ENCODE measurements at regions not wholly inside any gene's neighbourhood (a gene's known extent, or its start where the extent isn't known, plus 50 kb on each side); places are given as distances from the start of the nearest gene placed in this dataset.
"Not testable (repeated sequence)": the region's sequence is repeated elsewhere in the genome, so short reads cannot be mapped to it uniquely, and the experiment has no call there.

- not testable (repeated sequence) for H3K4me1 ChIP-seq (ENCODE audit: control insufficient read depth in 2 of 2, insufficient read depth in 2 of 2, low read length in 2 of 2); H3K9me3 ChIP-seq (ENCODE audit: control insufficient read depth in 2 of 2, insufficient read depth in 1 of 2, low read length in 1 of 2); H3K27me3 ChIP-seq (ENCODE audit: control insufficient read depth in 2 of 2, insufficient read depth in 1 of 2, low read length in 1 of 2)
These were observed 116.1 kb upstream of the GJE1 start for GRCh38 chr6:142016666-142017065.

DNA sequence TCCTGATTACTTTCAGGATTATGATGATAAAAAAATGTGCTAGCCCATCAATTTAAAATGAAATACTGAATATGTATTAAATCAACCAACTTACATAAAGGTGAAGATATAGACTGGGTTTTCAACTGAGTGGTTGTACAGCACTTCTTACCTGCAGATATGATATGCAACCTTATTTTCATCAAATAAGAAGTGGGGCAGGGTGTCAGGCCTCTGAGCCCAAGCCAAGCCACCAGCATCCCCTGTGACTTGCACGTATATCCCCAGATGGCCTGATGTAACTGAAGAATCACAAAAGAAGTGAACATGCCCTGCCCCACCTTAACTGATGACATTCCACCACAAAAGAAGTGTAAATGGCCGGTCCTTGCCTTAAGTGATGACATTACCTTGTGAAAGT, 117.3 kb upstream of the GJE1 start:
- DNase-seq (ENCODE audit: low read depth in 6 of 9, low spot score in 9 of 9); H3K9me3 ChIP-seq (ENCODE audit: control insufficient read depth in 2 of 2, insufficient read depth in 1 of 2, low read length in 1 of 2); H3K27me3 ChIP-seq (ENCODE audit: control insufficient read depth in 2 of 2, insufficient read depth in 1 of 2, low read length in 1 of 2); H3K4me1 ChIP-seq (ENCODE audit: control insufficient read depth in 2 of 2, insufficient read depth in 2 of 2, low read length in 2 of 2); H3K36me3 ChIP-seq (ENCODE audit: control insufficient read depth in 2 of 2, insufficient read depth in 2 of 2, low read length in 1 of 2); H3K27ac ChIP-seq (ENCODE audit: low read depth in 1 of 2, low read length in 1 of 2); H3K4me3 ChIP-seq (ENCODE audit: low read length in 2 of 2): not testable (repeated sequence)
- 55% methylated on average over 2 of the region's 2 CpGs for WGBS

More at GRCh38 chr6:142016666-142017065, 116.1 kb upstream of the GJE1 start:
- H3K36me3 ChIP-seq (ENCODE audit: control insufficient read depth in 2 of 2, insufficient read depth in 2 of 2, low read length in 1 of 2); H3K4me3 ChIP-seq (ENCODE audit: low read length in 2 of 2); DNase-seq (ENCODE audit: low read depth in 6 of 9, low spot score in 9 of 9); H3K27ac ChIP-seq (ENCODE audit: low read depth in 1 of 2, low read length in 1 of 2): not testable (repeated sequence)
- WGBS: 89% methylated on average over 4 of the region's 5 CpGs

- no peaks in the 10 kb centered on the region for H3K9me3 ChIP-seq (ENCODE audit: control insufficient read depth in 2 of 2, insufficient read depth in 1 of 2, low read length in 1 of 2)
- no peak for DNase-seq (ENCODE audit: low read depth in 6 of 9, low spot score in 9 of 9)
- H3K27me3 ChIP-seq (ENCODE audit: control insufficient read depth in 2 of 2, insufficient read depth in 1 of 2, low read length in 1 of 2): no peaks in the 10 kb centered on the region
- H3K36me3 ChIP-seq (ENCODE audit: control insufficient read depth in 2 of 2, insufficient read depth in 2 of 2, low read length in 1 of 2): no peaks in the 10 kb centered on the region
- H3K4me1 ChIP-seq (ENCODE audit: control insufficient read depth in 2 of 2, insufficient read depth in 2 of 2, low read length in 2 of 2): no peaks in the 10 kb centered on the region
- 29% methylated on average over 5 of the region's 5 CpGs for WGBS
- H3K27ac ChIP-seq (ENCODE audit: low read depth in 1 of 2, low read length in 1 of 2): no peak overlapping the region
- no peak overlapping the region for H3K4me3 ChIP-seq (ENCODE audit: low read length in 2 of 2)
These were observed 117.7 kb upstream of the GJE1 start for GRCh38 chr6:142015011-142015410.

DNA sequence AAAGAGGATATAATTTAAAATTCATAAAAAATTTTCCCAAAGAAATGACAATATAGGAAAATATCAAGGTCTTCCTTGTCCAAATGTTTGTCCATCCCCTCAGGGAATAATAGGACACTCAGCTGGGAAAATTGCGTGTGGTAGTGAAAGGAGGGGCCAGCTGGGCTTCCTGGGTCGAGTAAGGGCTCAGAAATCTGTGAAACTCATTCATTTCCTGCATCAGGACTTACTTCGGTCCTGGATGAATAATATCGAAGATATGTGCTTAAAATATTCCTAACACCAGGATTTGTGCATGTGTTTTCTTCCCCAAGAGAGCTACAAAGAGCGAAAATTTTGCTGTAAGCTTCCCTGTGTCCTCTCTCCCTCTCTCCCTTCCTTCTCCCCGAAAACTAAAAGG, 118.2 kb upstream of the GJE1 start:
- Histone ChIP-seq H3K27ac (ENCODE audit: low read depth in 1 of 2, low read length in 1 of 2) (no peak overlapping the region), H3K4me1 (ENCODE audit: control insufficient read depth in 2 of 2, insufficient read depth in 2 of 2, low read length in 2 of 2) (no peaks in the 10 kb centered on the region), H3K4me3 (ENCODE audit: low read length in 2 of 2) (no peak overlapping the region), H3K36me3 (ENCODE audit: control insufficient read depth in 2 of 2, insufficient read depth in 2 of 2, low read length in 1 of 2) (no peaks in the 10 kb centered on the region), H3K9me3 (ENCODE audit: control insufficient read depth in 2 of 2, insufficient read depth in 1 of 2, low read length in 1 of 2) (no peaks in the 10 kb centered on the region), H3K27me3 (ENCODE audit: control insufficient read depth in 2 of 2, insufficient read depth in 1 of 2, low read length in 1 of 2) (no peaks in the 10 kb centered on the region)
- no peak for DNase-seq (ENCODE audit: low read depth in 6 of 9, low spot score in 9 of 9)
- WGBS: 26% methylated on average over 6 of the region's 6 CpGs

GRCh38 chr6:142013875-142014495, 118.7 kb upstream of the GJE1 start:
- WGBS: 77% methylated on average over 4 of the region's 4 CpGs
- no peak overlapping the region for H3K4me3 ChIP-seq (ENCODE audit: low read length in 2 of 2)
- no peaks in the 10 kb centered on the region for H3K9me3 ChIP-seq (ENCODE audit: control insufficient read depth in 2 of 2, insufficient read depth in 1 of 2, low read length in 1 of 2)
- H3K27ac ChIP-seq (ENCODE audit: low read depth in 1 of 2, low read length in 1 of 2): no peak overlapping the region
- no peaks in the 10 kb centered on the region for H3K4me1 ChIP-seq (ENCODE audit: control insufficient read depth in 2 of 2, insufficient read depth in 2 of 2, low read length in 2 of 2)
- H3K36me3 ChIP-seq (ENCODE audit: control insufficient read depth in 2 of 2, insufficient read depth in 2 of 2, low read length in 1 of 2): no peaks in the 10 kb centered on the region
- DNase-seq (ENCODE audit: low read depth in 6 of 9, low spot score in 9 of 9): no peak
- no peaks in the 10 kb centered on the region for H3K27me3 ChIP-seq (ENCODE audit: control insufficient read depth in 2 of 2, insufficient read depth in 1 of 2, low read length in 1 of 2)

- H3K36me3 ChIP-seq (ENCODE audit: control insufficient read depth in 2 of 2, insufficient read depth in 2 of 2, low read length in 1 of 2): no peaks in the 10 kb centered on the region
- no peak for DNase-seq (ENCODE audit: low read depth in 6 of 9, low spot score in 9 of 9)
- H3K27me3 ChIP-seq (ENCODE audit: control insufficient read depth in 2 of 2, insufficient read depth in 1 of 2, low read length in 1 of 2): no peaks in the 10 kb centered on the region
- H3K4me1 ChIP-seq (ENCODE audit: control insufficient read depth in 2 of 2, insufficient read depth in 2 of 2, low read length in 2 of 2): no peaks in the 10 kb centered on the region
- no peak overlapping the region for H3K27ac ChIP-seq (ENCODE audit: low read depth in 1 of 2, low read length in 1 of 2)
- H3K4me3 ChIP-seq (ENCODE audit: low read length in 2 of 2): no peak overlapping the region
- no peaks in the 10 kb centered on the region for H3K9me3 ChIP-seq (ENCODE audit: control insufficient read depth in 2 of 2, insufficient read depth in 1 of 2, low read length in 1 of 2)
These were observed 119.4 kb upstream of the GJE1 start for GRCh38 chr6:142013287-142013686.

DNA sequence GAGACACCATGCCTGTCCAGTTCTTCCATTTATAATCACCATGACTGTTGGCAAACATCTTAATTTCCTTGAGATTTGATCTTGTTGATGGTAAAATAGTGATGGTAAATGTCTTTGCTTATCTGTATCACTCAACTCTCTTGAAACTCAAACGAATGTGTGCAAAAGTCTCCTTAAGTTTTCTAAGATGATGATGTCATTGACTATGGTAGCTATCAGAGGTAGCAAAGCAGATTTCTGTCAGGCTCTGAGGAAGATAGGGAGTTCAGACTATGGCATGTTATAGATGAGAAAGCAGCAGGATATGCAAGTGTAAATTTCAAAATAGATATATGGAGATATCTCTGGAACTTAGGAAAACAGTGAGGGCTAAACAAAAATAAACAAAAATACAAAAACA, 121.0 kb upstream of the GJE1 start:
- no peaks in the 10 kb centered on the region for H3K4me1 ChIP-seq (ENCODE audit: control insufficient read depth in 2 of 2, insufficient read depth in 2 of 2, low read length in 2 of 2)
- H3K36me3 ChIP-seq (ENCODE audit: control insufficient read depth in 2 of 2, insufficient read depth in 2 of 2, low read length in 1 of 2): no peaks in the 10 kb centered on the region
- DNase-seq (ENCODE audit: low read depth in 6 of 9, low spot score in 9 of 9): no peak
- no peaks in the 10 kb centered on the region for H3K9me3 ChIP-seq (ENCODE audit: control insufficient read depth in 2 of 2, insufficient read depth in 1 of 2, low read length in 1 of 2)
- 94% methylated on average over 1 of the region's 1 CpG for WGBS
- no peak overlapping the region for H3K27ac ChIP-seq (ENCODE audit: low read depth in 1 of 2, low read length in 1 of 2)
- no peak overlapping the region for H3K4me3 ChIP-seq (ENCODE audit: low read length in 2 of 2)
- no peaks in the 10 kb centered on the region for H3K27me3 ChIP-seq (ENCODE audit: control insufficient read depth in 2 of 2, insufficient read depth in 1 of 2, low read length in 1 of 2)

- Histone ChIP-seq H3K27me3 (ENCODE audit: control insufficient read depth in 2 of 2, insufficient read depth in 1 of 2, low read length in 1 of 2) (no peaks in the 10 kb centered on the region), H3K36me3 (ENCODE audit: control insufficient read depth in 2 of 2, insufficient read depth in 2 of 2, low read length in 1 of 2) (no peaks in the 10 kb centered on the region), H3K4me1 (ENCODE audit: control insufficient read depth in 2 of 2, insufficient read depth in 2 of 2, low read length in 2 of 2) (no peaks in the 10 kb centered on the region), H3K27ac (ENCODE audit: low read depth in 1 of 2, low read length in 1 of 2) (no peak overlapping the region), H3K4me3 (ENCODE audit: low read length in 2 of 2) (no peak overlapping the region), H3K9me3 (ENCODE audit: control insufficient read depth in 2 of 2, insufficient read depth in 1 of 2, low read length in 1 of 2) (no peaks in the 10 kb centered on the region)
- DNase-seq (ENCODE audit: low read depth in 6 of 9, low spot score in 9 of 9): no peak
These were observed 121.6 kb upstream of the GJE1 start for GRCh38 chr6:142011156-142011555.

DNA sequence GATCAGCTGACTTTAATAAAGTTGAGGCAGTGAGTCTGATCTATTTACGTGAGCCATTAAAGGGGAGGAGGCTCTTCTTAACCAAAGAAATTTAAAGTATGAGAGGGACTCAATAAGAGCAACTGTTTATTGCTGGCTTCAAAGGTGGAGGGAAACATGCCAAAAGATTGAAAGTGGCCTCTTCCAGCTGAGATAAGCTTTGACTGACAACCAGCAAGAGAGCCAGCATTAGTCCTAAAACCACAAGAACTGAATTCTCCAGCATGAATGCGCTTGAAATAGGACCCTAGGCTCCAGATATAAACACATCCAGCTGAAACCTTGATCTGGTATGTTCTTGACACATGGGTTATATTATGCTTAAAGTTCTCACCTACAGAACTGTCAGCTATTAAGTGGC, 123.1 kb upstream of the GJE1 start:
- WGBS: 75% methylated on average over 2 of the region's 2 CpGs
- Histone ChIP-seq H3K4me3 (ENCODE audit: low read length in 2 of 2) (no peak overlapping the region), H3K27me3 (ENCODE audit: control insufficient read depth in 2 of 2, insufficient read depth in 1 of 2, low read length in 1 of 2) (no peaks in the 10 kb centered on the region), H3K36me3 (ENCODE audit: control insufficient read depth in 2 of 2, insufficient read depth in 2 of 2, low read length in 1 of 2) (no peaks in the 10 kb centered on the region), H3K27ac (ENCODE audit: low read depth in 1 of 2, low read length in 1 of 2) (no peak overlapping the region), H3K4me1 (ENCODE audit: control insufficient read depth in 2 of 2, insufficient read depth in 2 of 2, low read length in 2 of 2) (no peaks in the 10 kb centered on the region), H3K9me3 (ENCODE audit: control insufficient read depth in 2 of 2, insufficient read depth in 1 of 2, low read length in 1 of 2) (no peaks in the 10 kb centered on the region)
- no peak for DNase-seq (ENCODE audit: low read depth in 6 of 9, low spot score in 9 of 9)

DNA sequence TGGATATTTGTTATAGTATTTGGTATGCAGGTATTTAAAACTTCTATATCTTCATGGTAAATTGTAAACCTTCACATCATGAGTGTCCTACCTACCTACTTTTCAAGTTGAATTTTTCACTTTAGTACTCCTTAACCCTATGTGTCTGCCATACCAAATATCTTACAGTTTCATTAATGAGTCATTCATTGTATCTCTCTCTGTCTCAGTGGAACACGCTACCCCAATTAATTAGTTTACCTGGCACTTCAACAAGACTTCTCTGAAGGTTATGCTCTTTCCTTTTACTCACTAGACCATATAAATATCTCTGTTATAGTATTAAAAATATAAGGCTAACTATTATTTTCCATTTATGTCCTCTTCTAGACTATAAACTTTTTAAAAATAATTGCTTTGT, 123.9 kb upstream of the GJE1 start:
- H3K9me3 ChIP-seq (ENCODE audit: control insufficient read depth in 2 of 2, insufficient read depth in 1 of 2, low read length in 1 of 2): no peaks in the 10 kb centered on the region
- no peak for DNase-seq (ENCODE audit: low read depth in 6 of 9, low spot score in 9 of 9)
- H3K36me3 ChIP-seq (ENCODE audit: control insufficient read depth in 2 of 2, insufficient read depth in 2 of 2, low read length in 1 of 2): no peaks in the 10 kb centered on the region
- no peak overlapping the region for H3K4me3 ChIP-seq (ENCODE audit: low read length in 2 of 2)
- no peaks in the 10 kb centered on the region for H3K4me1 ChIP-seq (ENCODE audit: control insufficient read depth in 2 of 2, insufficient read depth in 2 of 2, low read length in 2 of 2)
- 98% methylated on average over 1 of the region's 1 CpG for WGBS
- no peak overlapping the region for H3K27ac ChIP-seq (ENCODE audit: low read depth in 1 of 2, low read length in 1 of 2)
- H3K27me3 ChIP-seq (ENCODE audit: control insufficient read depth in 2 of 2, insufficient read depth in 1 of 2, low read length in 1 of 2): no peaks in the 10 kb centered on the region

Measured in thymus (tissue), 11 donors.